Glutamatergic neuron (in vitro differentiated cells): ENCODE measurements at regions not wholly inside any gene's neighbourhood (a gene's known extent, or its start where the extent isn't known, plus 50 kb on each side); places are given as distances from the start of the nearest gene placed in this dataset.

Experiments used
- DNase-seq: peaks from one replicate; pipeline ENCODE4 v3.0.0; 2022
- H3K27ac Mint-ChIP-seq: one replicate; pipeline ENCODE4 v1.8.0; 2020; ENCODE audit warnings: mild to moderate bottlenecking, mixed read lengths, inconsistent platforms; ENCODE audit not compliant: unreplicated experiment
- H3K27me3 Mint-ChIP-seq: one replicate; pipeline ENCODE4 v1.8.0; 2020; ENCODE audit warnings: mild to moderate bottlenecking, moderate library complexity, mixed read lengths, inconsistent platforms; ENCODE audit not compliant: unreplicated experiment
- H3K36me3 Mint-ChIP-seq: one replicate; pipeline ENCODE4 v1.8.0; 2020; ENCODE audit warnings: mild to moderate bottlenecking, mixed read lengths, inconsistent platforms; ENCODE audit not compliant: unreplicated experiment
- H3K4me1 Mint-ChIP-seq: one replicate; pipeline ENCODE4 v1.8.0; 2020; ENCODE audit warnings: mild to moderate bottlenecking, low read depth, mixed read lengths, inconsistent platforms; ENCODE audit not compliant: unreplicated experiment
- H3K4me3 Mint-ChIP-seq: one replicate; pipeline ENCODE4 v1.8.0; 2020; ENCODE audit warnings: mild to moderate bottlenecking, mixed read lengths, inconsistent platforms; ENCODE audit not compliant: unreplicated experiment
- H3K9me3 Mint-ChIP-seq: one replicate; pipeline ENCODE4 v1.8.0; 2020; ENCODE audit warnings: mild to moderate bottlenecking, moderate library complexity, mixed read lengths, inconsistent platforms; ENCODE audit not compliant: unreplicated experiment
- CTCF ChIP-seq: fragments of 200-600 bp; sonication (generic); IDR thresholded peaks from one replicate; pipeline ENCODE4 v1.5.0; 2021; ENCODE audit not compliant: partially characterized antibody, unreplicated experiment

DNA sequence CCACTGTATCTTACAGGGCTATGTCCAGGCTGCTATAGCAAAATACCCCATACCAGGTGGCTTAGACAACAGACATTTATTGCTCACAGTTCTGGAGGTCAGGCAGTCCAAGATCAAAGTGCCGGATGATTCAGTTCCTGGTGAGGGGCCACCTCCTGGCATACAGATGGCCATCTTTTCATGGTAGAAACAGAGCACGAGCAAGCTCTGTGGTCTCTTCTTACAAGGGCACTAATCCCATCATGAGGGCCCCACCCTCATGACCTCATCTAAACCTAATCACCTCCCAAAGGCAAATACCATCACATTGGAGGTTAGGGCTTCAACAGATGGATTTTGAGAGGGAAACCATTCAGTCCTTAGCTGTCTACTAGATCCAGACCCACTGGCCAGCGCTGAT lies 117.4 kb upstream of the NECTIN1 start:
- Mint-ChIP-seq H3K36me3 (no peaks in the 10 kb centered on the region), H3K27ac (no peak overlapping the region), H3K4me3 (no peak overlapping the region), H3K9me3 (peaks cover 2% of the 10 kb centered on the region), H3K27me3 (peaks cover 5% of the 10 kb centered on the region), H3K4me1 (peaks cover 5% of the 10 kb centered on the region)
- no peak for DNase-seq
- TF ChIP-seq CTCF = no peak

GRCh38 chr11:119845756-119846155 lies 116.8 kb upstream of the NECTIN1 start:
- peaks cover 4% of the 10 kb centered on the region for H3K27me3 Mint-ChIP-seq
- peaks cover 5% of the 10 kb centered on the region for H3K4me1 Mint-ChIP-seq
- H3K9me3 Mint-ChIP-seq = no peaks in the 10 kb centered on the region
- no peak for TF ChIP-seq CTCF
- H3K27ac Mint-ChIP-seq = no peak overlapping the region
- no peak for DNase-seq
- H3K36me3 Mint-ChIP-seq = no peaks in the 10 kb centered on the region
- H3K4me3 Mint-ChIP-seq = no peak overlapping the region

- no peak for DNase-seq
- Mint-ChIP-seq H3K4me1 (peaks cover 5% of the 10 kb centered on the region), H3K4me3 (no peak overlapping the region), H3K27me3 (peaks cover 4% of the 10 kb centered on the region), H3K9me3 (no peaks in the 10 kb centered on the region), H3K36me3 (no peaks in the 10 kb centered on the region), H3K27ac (no peak overlapping the region)
- TF ChIP-seq CTCF = no peak
Measured at GRCh38 chr11:119845305-119845704, 116.3 kb upstream of the NECTIN1 start.

DNA sequence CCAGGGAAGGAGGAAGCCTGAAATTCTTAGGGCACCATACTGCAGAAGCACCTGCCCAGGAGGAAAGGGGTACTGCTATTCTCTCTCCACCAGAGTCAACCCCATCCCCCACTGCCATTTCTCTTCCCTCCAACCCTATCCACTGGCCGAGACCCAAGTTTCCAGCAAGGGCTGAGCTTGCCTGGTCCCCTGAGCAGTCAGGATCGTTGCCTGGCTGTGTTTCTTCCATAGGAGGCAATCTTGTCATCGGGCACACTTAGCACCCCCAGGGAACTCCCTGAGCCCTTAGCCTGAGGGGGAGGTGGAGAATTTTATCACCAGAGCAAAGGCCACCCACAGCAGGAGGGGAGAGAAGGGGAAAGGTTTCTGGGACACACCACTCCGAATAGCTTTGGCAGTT lies 115.8 kb upstream of the NECTIN1 start:
- Mint-ChIP-seq H3K9me3 (no peaks in the 10 kb centered on the region), H3K36me3 (no peaks in the 10 kb centered on the region), H3K4me3 (no peak overlapping the region), H3K27ac (no peak overlapping the region), H3K27me3 (peaks cover 4% of the 10 kb centered on the region), H3K4me1 (peaks cover 5% of the 10 kb centered on the region)
- DNase-seq = no peak
- no peak for TF ChIP-seq CTCF

DNA sequence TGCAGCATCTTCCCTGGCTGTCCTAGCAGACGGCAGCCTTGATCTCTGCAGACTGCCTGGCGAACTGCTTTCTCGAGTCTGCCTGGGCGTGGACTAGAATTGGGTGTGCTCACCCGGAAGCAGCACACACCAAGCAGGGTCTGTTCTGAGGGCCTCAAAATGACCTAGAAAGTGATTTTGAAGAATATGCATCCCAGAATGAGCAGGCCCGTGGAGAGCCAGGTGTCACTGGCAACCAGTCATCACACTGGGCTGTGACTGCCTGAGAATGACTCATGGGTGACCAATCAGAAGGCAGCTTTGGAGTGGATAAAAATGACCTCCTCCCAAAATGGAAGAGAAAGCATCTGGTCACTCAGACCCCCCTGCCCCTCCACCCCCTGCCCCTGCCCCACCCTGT lies 114.9 kb upstream of the NECTIN1 start:
- no peak overlapping the region for H3K27ac Mint-ChIP-seq
- TF ChIP-seq CTCF = no peak
- DNase-seq = no peak
- H3K27me3 Mint-ChIP-seq = peaks cover 4% of the 10 kb centered on the region
- peaks cover 5% of the 10 kb centered on the region for H3K4me1 Mint-ChIP-seq
- H3K4me3 Mint-ChIP-seq = no peak overlapping the region
- no peaks in the 10 kb centered on the region for H3K9me3 Mint-ChIP-seq
- no peaks in the 10 kb centered on the region for H3K36me3 Mint-ChIP-seq
